Prostate gland (tissue), 2 donors: ENCODE measurements at regions not wholly inside any gene's neighbourhood (a gene's known extent, or its start where the extent isn't known, plus 50 kb on each side); places are given as distances from the start of the nearest gene placed in this dataset.

ENCODE experiments used
- CTCF ChIP-seq, 4 experiments: fragments of 200-600 bp in 2 of 4; fragments of 450-650 bp in 2 of 4; sonication (generic) in 2 of 4; IDR thresholded peaks; 1 replicate in 3 of 4; 2 replicates in 1 of 4; pipeline ENCODE4 v1.5.1; 2016 to 2019; ENCODE audit warnings: antibody characterized with exemption in 4 of 4, mild to moderate bottlenecking in 2 of 4, moderate library complexity in 2 of 4
- POLR2A ChIP-seq: fragments of 450-650 bp; IDR thresholded peaks from one replicate; pipeline ENCODE4 v1.6.1; 2016; ENCODE audit warnings: antibody characterized with exemption, mild to moderate bottlenecking
- POLR2AphosphoS5 ChIP-seq: sonication (generic); formaldehyde crosslinking; IDR thresholded peaks from one replicate; pipeline ENCODE4 v1.6.1; 2017; ENCODE audit warnings: antibody characterized with exemption

GRCh38 chr6:148611213-148611612 is 135.6 kb upstream of the UST start:
- TF ChIP-seq POLR2A (no peak), CTCF (IDR thresholded peaks at IDR 0.05) (no peak), POLR2AphosphoS5 (peak; percentile 91)
